ENCODE measurements at regions not wholly inside any gene's neighbourhood (a gene's known extent, or its start where the extent isn't known, plus 50 kb on each side); places are given as distances from the start of the nearest gene placed in this dataset.

- no peak for TF ChIP-seq TEAD4 (IDR thresholded peaks at IDR 0.05)
- no peak for TF ChIP-seq YY1 (IDR thresholded peaks at IDR 0.05; ENCODE audit: low read depth)
- no peak for TF ChIP-seq TAF1 (IDR thresholded peaks at IDR 0.05; ENCODE audit: low read depth)
- no peak for TF ChIP-seq NFIC (IDR thresholded peaks at IDR 0.05)
- no peak for TF ChIP-seq MAX (IDR thresholded peaks at IDR 0.05)
- no peak for TF ChIP-seq USF1 (IDR thresholded peaks at IDR 0.05)
- TF ChIP-seq FOXM1 (IDR thresholded peaks at IDR 0.05; ENCODE audit: borderline replicate concordance, low read depth), result no peak
Measured at GRCh38 chr11:126134461-126135155, 71.9 kb upstream of the CDON start.
